ENCODE measurements at regions not wholly inside any gene's neighbourhood (a gene's known extent, or its start where the extent isn't known, plus 50 kb on each side); places are given as distances from the start of the nearest gene placed in this dataset.

- intact Hi-C loops (cut with micrococcal nuclease): loop anchor here (5.0 to 10.0 kb wide), 4 partner anchors 57 to 919 kb away; partner anchors contain the start of gene ZBTB18
Measured at GRCh38 chr1:244974106-244974505, 109.8 kb upstream of the HNRNPU start.

DNA sequence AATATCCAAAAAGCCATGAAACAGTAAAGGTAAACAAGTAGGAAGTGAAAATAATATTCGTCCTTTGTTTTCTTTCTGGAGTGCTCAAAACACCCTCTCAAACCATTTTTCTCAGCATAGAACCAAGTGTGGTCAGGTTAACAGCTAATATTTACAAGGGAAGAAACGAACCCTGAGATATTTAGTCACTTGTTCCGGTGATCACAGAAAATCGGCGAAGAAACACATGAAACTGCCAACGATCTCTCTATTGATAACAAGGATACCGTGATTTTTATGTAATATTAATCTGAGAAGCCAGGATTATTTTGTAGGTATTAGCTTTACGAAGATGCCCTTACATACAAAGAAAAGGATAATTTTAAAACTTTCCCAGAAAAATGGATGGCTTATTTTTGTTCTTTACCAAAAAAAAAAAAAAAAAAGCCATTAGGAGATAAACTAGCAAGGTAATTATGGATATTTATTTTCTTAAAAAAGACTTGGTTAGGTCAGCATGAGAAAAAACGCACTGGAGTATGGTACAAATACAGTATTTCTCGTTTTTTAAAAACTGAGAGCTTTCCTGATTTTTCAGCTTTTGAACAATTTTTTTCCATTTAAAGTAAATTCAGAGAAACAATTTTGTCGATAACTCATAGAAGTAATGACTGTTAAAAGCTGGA lies 107.3 kb upstream of the HNRNPU start:
- intact Hi-C loops (cut with micrococcal nuclease): loop anchor here (2.0 to 10.0 kb wide), 6 partner anchors 54 to 1551 kb away; partner anchors contain the start of genes SMYD3 and ZBTB18

DNA sequence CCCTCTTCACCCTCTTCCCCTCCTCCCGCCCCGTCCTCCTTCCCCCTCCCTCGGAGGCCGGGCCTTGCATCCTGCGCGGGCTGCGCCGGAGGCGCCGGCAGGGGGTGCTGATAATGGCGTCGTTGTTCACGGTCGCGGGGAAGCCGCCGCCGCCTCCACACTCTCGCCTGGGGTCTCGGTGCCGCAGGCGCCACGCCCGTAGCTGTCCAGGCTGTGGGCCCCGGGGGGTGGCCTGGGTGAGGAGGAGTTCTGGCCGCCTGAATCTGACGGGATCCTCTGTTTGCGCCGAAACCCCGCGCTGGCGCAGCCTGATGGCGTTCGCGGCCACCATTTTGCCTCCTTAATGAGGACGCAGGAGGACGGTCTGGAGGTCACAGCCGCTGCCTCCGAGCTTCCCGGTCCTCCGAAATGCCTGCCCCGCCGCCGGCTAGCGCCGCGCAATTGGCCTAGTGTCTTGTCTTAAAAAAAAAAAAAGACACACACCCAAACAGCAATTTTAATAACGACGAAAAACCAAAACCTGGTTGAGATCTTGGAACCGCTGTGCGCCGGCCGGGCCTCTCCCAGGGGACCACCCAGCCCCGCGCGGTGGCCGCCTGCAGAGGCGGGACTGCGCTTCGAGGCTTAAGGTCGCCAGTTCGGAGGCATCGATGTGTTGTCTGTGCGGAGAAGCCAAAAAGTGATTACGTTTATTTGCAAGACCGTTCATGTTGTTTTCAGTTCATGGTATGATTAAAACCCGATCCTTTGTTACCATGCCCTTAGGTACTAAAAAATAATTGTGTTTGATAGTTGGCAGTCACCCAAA lies 106.6 kb upstream of the HNRNPU start:
- intact Hi-C loops (cut with micrococcal nuclease): loop anchor here (1.0 to 10.0 kb wide), 10 partner anchors 54 to 1595 kb away; partner anchors contain the start of genes CNST, COX20, HNRNPU and SMYD3

GRCh38 chr1:244970236-244970743 lies 105.9 kb upstream of the HNRNPU start:
- intact Hi-C loops (cut with micrococcal nuclease): loop anchor here (1.0 to 10.0 kb wide), 10 partner anchors 53 to 1596 kb away; partner anchors contain the start of genes CNST, COX20, HNRNPU and SMYD3

- intact Hi-C loops (cut with micrococcal nuclease): loop anchor here (1.0 to 10.0 kb wide), 10 partner anchors 52 to 1597 kb away; partner anchors contain the start of genes CNST, COX20, HNRNPU and SMYD3
Measured at GRCh38 chr1:244969355-244970235, 105.3 kb upstream of the HNRNPU start.

DNA sequence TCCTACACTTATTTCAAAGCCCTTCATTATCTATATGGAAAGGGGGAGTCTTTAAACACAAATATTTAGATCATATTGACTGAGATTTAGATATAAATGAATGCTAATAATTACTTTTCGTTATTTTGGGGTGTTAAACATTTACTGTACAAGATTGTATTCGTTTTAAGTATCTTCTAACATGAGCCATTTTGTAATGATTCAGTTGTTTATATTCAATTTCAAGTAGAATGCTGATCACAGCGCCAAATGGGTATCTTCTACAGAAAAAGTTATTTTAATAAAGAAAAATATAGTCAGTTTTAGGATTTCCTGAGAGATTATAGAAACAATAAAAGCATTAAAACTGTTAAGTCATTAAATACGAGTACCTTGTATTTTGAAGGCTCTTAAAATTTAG lies 104.5 kb upstream of the HNRNPU start:
- intact Hi-C loops (cut with micrococcal nuclease): no loop called here

DNA sequence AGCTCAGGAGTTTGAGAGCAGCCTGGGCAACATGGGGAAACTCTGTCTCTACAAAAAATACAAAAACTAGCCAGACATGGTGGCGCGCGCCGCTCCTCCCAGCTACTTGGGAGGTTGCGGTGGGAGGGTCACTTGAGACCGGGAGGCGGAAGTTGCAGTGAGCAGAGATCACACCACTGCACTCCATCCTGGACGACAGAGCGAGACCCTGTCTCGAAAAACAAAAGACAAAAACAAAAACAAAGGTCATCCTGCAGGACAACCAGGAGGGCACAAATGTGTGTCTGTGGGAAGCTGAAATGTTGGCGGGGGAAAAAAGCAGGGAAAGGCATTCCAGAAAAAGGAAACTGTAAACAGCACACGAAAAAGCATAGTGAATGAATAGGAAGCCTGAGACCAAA lies 104.1 kb upstream of the HNRNPU start:
- intact Hi-C loops (cut with micrococcal nuclease): no loop called here

DNA sequence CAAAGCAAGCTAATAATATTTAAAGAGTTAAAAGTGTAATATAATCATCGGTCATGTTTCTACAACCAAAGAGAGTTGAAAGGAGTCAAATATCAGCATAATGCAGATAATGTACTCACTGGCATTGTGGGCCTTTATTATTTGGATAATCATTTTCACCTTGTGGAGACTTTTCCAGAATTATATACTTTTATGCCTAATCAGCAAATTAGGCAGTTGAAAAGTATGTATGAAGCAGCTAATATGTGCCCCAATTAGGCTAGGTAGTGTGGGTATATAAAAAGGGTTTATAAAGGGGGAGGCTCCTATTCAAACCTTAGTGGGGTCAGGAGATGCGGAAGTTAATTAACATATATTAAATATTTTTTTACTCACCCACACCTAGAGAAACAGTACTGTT lies 102.8 kb upstream of the HNRNPU start:
- intact Hi-C loops (cut with micrococcal nuclease): no loop called here

GRCh38 chr1:244965185-244966030 lies 101.1 kb upstream of the HNRNPU start:
- intact Hi-C loops (cut with micrococcal nuclease): no loop called here

DNA sequence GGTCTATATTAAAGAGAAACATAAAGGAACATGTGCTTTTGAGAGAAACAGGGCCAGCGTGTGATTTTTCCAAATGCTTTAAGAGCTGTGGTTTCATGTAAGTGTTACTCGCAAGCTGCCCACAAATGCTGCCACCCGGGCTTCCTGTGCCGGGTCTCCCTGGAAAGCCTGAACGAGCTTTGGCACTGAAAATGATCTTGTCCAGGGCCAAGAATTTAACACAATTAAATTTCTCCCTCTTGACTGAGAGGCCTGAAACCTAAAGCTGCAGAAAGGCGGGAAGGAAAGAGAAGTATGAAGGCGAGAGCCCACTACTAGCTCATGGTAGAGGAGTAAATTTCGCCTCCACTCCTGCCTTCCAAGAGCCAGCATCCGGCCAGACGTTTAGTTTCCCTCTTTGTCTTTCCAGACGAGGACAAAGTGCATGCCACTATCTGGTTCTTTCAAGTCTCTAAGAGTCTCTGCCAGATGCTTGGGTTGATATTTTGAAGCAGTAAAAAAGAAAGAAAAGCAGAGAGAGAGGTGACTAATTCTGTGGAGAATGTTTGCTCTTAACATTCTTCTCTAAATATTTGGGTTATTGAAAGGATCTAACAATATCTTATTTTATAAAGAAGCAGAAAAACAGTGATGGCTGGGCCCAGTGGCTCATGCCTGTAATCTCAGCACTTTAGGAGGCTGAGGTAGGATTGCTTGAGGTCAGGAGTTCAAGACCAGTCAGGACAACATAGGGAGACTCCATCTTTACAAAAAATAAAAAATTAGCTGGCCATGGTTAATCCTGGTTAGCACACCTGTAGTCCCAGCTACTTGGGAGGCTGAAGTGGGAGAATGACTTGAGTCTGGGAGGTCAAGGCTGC lies 100.0 kb upstream of the HNRNPU start:
- intact Hi-C loops (cut with micrococcal nuclease): no loop called here

GRCh38 chr1:244963231-244963826 lies 99.0 kb upstream of the HNRNPU start:
- intact Hi-C loops (cut with micrococcal nuclease): no loop called here

DNA sequence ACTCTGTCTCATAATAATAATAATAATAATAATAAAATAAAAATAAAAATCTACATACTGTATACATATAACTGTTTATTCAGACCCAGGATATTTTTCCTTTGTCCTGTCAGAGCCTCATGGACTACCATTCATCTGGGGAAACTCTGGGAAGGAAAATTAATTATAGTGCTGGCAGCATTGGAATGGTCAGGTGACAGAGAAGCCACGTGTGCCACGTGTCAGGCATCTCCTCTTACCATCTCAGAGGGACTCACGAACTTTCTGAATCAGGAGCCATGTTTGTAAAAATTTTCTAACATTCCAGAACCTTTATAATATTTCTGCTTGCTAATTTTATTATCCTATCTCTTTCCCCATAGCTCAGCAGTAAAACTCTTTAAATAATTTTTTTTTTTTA lies 97.8 kb upstream of the HNRNPU start:
- intact Hi-C loops (cut with micrococcal nuclease): no loop called here

DNA sequence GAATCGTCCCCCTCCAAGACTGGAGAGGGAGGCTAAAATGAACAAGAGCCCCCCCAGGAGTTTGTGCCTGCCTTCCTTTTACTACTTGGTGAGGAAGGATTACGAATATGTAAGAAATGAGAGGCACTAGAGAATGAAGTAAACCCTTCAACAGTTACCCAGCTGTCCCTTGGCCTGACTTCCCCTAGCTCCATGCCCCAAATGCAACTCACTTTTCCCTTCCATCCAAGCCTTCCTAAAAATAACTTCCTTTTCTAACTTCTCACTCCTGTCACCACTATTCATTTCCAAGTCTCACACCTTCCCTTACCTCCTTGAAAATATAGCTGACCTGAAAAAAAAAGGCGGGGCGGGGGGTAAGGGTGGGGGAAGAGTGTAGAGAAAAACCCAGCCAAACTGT lies 96.6 kb upstream of the HNRNPU start:
- intact Hi-C loops (cut with micrococcal nuclease): no loop called here

DNA sequence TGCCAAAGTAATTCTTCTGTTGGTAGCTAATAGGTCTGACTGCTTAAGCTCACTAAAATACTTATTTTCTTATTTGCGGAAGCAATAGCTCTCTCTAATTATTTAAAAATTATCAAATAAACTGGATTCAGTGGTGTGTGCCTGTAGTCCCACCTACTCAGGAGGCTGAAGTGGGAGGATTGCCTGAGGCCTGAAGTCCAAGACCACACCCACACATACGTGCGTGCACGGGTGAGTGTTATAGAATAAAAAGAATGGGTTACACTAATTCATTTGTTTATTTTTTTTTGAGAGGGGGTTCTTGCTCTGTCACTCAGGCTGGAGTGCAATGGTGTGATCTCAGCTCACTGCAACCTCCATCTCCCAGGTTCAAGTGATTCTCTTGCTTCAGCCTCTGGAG lies 94.2 kb upstream of the HNRNPU start:
- intact Hi-C loops (cut with micrococcal nuclease): no loop called here

- intact Hi-C loops (cut with micrococcal nuclease): no loop called here
Measured at GRCh38 chr1:244957525-244957924, 93.2 kb upstream of the HNRNPU start.

DNA sequence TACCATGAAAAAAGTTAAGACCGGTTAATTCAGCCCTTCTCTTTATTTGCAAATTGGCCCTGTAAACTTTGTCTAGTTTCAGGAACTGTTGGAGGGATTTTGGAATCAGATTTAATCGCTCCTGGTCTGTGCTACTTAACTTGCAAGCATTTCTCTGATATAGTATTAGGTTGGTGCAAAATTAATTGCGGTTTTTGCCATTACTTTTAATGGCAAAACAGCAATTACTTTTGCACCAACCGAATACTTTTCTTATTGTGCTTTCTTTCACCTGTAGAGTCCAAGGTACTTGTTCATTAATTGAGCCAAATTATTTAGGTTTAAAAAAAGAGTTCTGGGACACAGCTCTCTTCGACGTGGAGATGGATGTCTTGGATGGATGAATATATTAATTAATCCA lies 92.8 kb upstream of the HNRNPU start:
- intact Hi-C loops (cut with micrococcal nuclease): no loop called here

GRCh38 chr1:244955661-244956060 lies 91.3 kb upstream of the HNRNPU start:
- intact Hi-C loops (cut with micrococcal nuclease): no loop called here

DNA sequence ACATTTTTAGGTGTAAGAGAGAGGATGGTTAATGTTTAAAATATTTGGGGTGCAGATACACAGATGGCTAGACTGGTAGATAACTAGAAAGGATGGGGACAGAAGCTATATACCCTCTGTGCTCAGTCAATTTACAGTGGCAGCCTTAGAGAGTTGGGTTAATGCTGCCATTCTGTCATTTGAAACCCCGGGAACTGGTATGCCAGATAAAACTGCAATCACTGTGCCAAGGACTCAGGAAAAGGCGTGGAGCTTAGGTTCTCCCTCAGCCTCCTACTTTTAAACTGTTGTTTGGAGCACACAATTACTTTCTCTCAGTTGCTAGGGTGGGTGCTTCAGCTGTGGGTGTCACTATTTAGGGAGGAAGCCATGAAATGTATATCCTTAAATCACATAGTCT lies 90.0 kb upstream of the HNRNPU start:
- intact Hi-C loops (cut with micrococcal nuclease): no loop called here

- intact Hi-C loops (cut with micrococcal nuclease): no loop called here
Measured at GRCh38 chr1:244953901-244954300, 89.6 kb upstream of the HNRNPU start.

All from T-helper 2 cell treated with Interferon-gamma antibody and Interleukin-4, amounts not matched to agents 100 ng/mL and 5 ng/mL, for 36 hours (primary cell).